ENCODE measurements at regions not wholly inside any gene's neighbourhood (a gene's known extent, or its start where the extent isn't known, plus 50 kb on each side); places are given as distances from the start of the nearest gene placed in this dataset.

- Histone ChIP-seq H3K4me3 (no peak overlapping the region), H3K9me3 (replicated peaks) (peaks cover 14% of the 10 kb centered on the region), H3K4me1 (no peaks in the 10 kb centered on the region), H3K36me3 (no peaks in the 10 kb centered on the region), H3K27ac (replicated peaks) (no peak overlapping the region), H3K27me3 (ENCODE audit: low read depth) (peaks cover 77% of the 10 kb centered on the region)
- no peak for DNase-seq
- intact Hi-C loops (cut with micrococcal nuclease) = no loop called here
- TF ChIP-seq, protein P1, sequence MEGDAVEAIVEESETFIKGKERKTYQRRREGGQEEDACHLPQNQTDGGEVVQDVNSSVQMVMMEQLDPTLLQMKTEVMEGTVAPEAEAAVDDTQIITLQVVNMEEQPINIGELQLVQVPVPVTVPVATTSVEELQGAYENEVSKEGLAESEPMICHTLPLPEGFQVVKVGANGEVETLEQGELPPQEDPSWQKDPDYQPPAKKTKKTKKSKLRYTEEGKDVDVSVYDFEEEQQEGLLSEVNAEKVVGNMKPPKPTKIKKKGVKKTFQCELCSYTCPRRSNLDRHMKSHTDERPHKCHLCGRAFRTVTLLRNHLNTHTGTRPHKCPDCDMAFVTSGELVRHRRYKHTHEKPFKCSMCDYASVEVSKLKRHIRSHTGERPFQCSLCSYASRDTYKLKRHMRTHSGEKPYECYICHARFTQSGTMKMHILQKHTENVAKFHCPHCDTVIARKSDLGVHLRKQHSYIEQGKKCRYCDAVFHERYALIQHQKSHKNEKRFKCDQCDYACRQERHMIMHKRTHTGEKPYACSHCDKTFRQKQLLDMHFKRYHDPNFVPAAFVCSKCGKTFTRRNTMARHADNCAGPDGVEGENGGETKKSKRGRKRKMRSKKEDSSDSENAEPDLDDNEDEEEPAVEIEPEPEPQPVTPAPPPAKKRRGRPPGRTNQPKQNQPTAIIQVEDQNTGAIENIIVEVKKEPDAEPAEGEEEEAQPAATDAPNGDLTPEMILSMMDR (IDR thresholded peaks at IDR 0.05; ENCODE audit: borderline replicate concordance) = no peak
These were observed 74.6 kb downstream of the GPX5 start for GRCh38 chr6:28600245-28600644.

- H3K27ac ChIP-seq (replicated peaks) = no peak overlapping the region
- no peaks in the 10 kb centered on the region for H3K36me3 ChIP-seq
- peaks cover 11% of the 10 kb centered on the region for H3K9me3 ChIP-seq (replicated peaks)
- no peaks in the 10 kb centered on the region for H3K4me1 ChIP-seq
- DNase-seq = no peak
- TF ChIP-seq, protein P1 (IDR thresholded peaks at IDR 0.05; ENCODE audit: borderline replicate concordance) = no peak
- peaks cover 78% of the 10 kb centered on the region for H3K27me3 ChIP-seq (ENCODE audit: low read depth)
- intact Hi-C loops (cut with micrococcal nuclease) = no loop called here
- H3K4me3 ChIP-seq = no peak overlapping the region
These were observed 78.2 kb downstream of the GPX5 start for GRCh38 chr6:28603891-28604290.

DNA sequence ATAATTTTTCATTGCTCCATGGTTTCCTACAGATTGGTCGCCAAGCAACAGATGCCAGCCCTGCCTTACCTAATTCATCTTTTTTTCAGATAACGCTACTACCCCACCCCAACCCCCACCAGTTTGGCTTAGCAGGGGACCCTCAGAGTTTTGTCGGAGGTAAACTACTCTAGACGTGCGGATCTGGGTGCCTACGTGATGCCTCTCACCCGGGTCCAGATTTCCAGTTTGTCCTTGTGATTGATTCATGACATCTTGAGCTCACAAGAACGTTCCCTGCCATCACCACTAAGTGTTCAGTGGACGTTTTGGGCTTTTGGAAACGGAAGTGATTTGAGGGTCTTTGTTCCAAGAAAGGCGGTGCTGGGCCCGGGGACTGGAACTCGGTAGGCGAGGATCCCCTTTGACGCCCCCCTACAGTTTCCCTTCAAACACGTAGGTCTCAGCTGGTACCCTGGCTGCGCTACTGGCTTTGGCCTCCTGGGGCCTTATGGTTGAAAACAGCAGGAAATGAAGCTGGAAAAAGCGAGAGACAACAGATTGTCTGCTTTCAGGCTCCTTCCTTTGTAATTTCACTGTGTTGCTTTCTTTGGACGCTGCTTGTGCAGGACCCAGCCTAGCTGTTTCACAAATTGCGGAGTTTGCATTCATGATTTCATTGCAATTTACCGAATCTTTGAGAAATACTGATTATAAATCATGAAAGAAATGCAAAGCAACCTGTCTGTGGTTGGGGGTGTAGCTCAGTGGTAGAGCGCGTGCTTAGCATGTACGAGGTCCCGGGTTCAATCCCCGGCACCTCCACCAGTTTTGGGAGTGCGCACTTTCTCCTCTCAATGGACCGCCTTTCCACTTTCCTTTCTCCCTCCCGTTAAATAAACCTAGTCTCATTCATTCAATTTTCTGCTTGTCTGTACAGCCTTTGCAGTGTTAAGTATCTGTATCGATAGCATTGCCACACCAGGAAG is 81.0 kb downstream of the GPX5 start:
- no peaks in the 10 kb centered on the region for H3K36me3 ChIP-seq
- peaks cover 89% of the 10 kb centered on the region for H3K27me3 ChIP-seq (ENCODE audit: low read depth)
- no peaks in the 10 kb centered on the region for H3K4me1 ChIP-seq
- intact Hi-C loops (cut with micrococcal nuclease) = no loop called here
- TF ChIP-seq, protein P1 (IDR thresholded peaks at IDR 0.05; ENCODE audit: borderline replicate concordance) = no peak
- DNase-seq = no peak
- H3K4me3 ChIP-seq = peak overlapping the region; percentile 37
- H3K9me3 ChIP-seq (replicated peaks) = no peaks in the 10 kb centered on the region
- H3K27ac ChIP-seq (replicated peaks) = no peak overlapping the region

GRCh38 chr6:28607990-28608389 is 82.3 kb downstream of the GPX5 start:
- no peak for DNase-seq
- intact Hi-C loops (cut with micrococcal nuclease) = no loop called here
- peaks cover 95% of the 10 kb centered on the region for H3K27me3 ChIP-seq (ENCODE audit: low read depth)
- no peak overlapping the region for H3K4me3 ChIP-seq
- no peaks in the 10 kb centered on the region for H3K9me3 ChIP-seq (replicated peaks)
- H3K4me1 ChIP-seq = no peaks in the 10 kb centered on the region
- H3K36me3 ChIP-seq = no peaks in the 10 kb centered on the region
- H3K27ac ChIP-seq (replicated peaks) = no peak overlapping the region
- TF ChIP-seq, protein P1 (IDR thresholded peaks at IDR 0.05; ENCODE audit: borderline replicate concordance) = no peak

DNA sequence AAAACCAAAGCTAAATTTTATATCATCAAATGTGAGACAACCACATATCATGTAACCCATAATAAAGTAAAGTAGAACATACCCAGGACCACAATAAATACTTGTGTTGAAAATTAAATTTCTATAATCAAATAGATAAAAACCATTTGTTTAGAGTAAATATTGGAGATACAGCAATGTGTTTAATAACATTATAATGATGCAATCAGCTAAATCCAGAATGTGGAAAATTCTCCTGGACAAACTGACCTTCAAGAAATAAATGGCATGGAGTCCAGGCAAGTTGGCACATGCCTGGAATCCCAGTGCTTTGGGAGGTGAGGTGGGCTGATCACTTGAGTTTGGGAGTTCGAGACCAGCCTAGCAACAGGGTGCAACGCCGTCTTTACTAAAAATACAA is 84.0 kb downstream of the GPX5 start:
- Histone ChIP-seq H3K36me3 (no peaks in the 10 kb centered on the region), H3K4me1 (no peaks in the 10 kb centered on the region), H3K27me3 (ENCODE audit: low read depth) (peaks cover 99% of the 10 kb centered on the region), H3K9me3 (replicated peaks) (no peaks in the 10 kb centered on the region), H3K4me3 (no peak overlapping the region), H3K27ac (replicated peaks) (no peak overlapping the region)
- no peak for DNase-seq
- intact Hi-C loops (cut with micrococcal nuclease) = no loop called here
- TF ChIP-seq, protein P1 (IDR thresholded peaks at IDR 0.05; ENCODE audit: borderline replicate concordance) = no peak

Measured in left ventricle myocardium inferior (tissue), 1 donor.